ENCODE measurements at regions not wholly inside any gene's neighbourhood (a gene's known extent, or its start where the extent isn't known, plus 50 kb on each side); places are given as distances from the start of the nearest gene placed in this dataset.
A peak's percentile ranks its signal among the peaks of the same experiment; 100 is the strongest.

GRCh38 chr10:62550173-62550572, 176.0 kb downstream of the ZNF365 start:
- DNase-seq (ENCODE audit: low read depth): no peak

- peak; percentile 58 for DNase-seq (ENCODE audit: low read depth)
These were observed 180.5 kb downstream of the ZNF365 start for GRCh38 chr10:62554632-62555199.

GRCh38 chr10:62559481-62560200, 185.5 kb downstream of the ZNF365 start:
- DNase-seq (ENCODE audit: low read depth): no peak

GRCh38 chr10:62560201-62560819, 186.1 kb downstream of the ZNF365 start:
- DNase-seq (ENCODE audit: low read depth): peak; percentile 66

- no peak for DNase-seq (ENCODE audit: low read depth)
These were observed 187.0 kb downstream of the ZNF365 start for GRCh38 chr10:62561151-62561550.

- DNase-seq (ENCODE audit: low read depth): no peak
These were observed 187.9 kb downstream of the ZNF365 start for GRCh38 chr10:62562101-62562500.

- DNase-seq (ENCODE audit: low read depth): no peak
These were observed 188.6 kb downstream of the ZNF365 start for GRCh38 chr10:62562795-62563194.

GRCh38 chr10:62573929-62574328, 199.8 kb downstream of the ZNF365 start:
- DNase-seq (ENCODE audit: low read depth): no peak

- no peak for DNase-seq (ENCODE audit: low read depth)
These were observed 202.9 kb downstream of the ZNF365 start for GRCh38 chr10:62577076-62577475.

- DNase-seq (ENCODE audit: low read depth): peak; percentile 63
These were observed 203.6 kb downstream of the ZNF365 start for GRCh38 chr10:62577666-62578291.

- no peak for DNase-seq (ENCODE audit: low read depth)
These were observed 204.1 kb downstream of the ZNF365 start for GRCh38 chr10:62578301-62578700.

- DNase-seq (ENCODE audit: low read depth): no peak
These were observed 204.7 kb downstream of the ZNF365 start for GRCh38 chr10:62578916-62579315.

GRCh38 chr10:62580396-62580795, 206.2 kb downstream of the ZNF365 start:
- DNase-seq (ENCODE audit: low read depth): no peak

GRCh38 chr10:62581351-62581750, 207.2 kb downstream of the ZNF365 start:
- DNase-seq (ENCODE audit: low read depth): no peak

- DNase-seq (ENCODE audit: low read depth): peak; percentile 73
These were observed 208.0 kb downstream of the ZNF365 start for GRCh38 chr10:62582101-62582705.

- DNase-seq (ENCODE audit: low read depth): peak; percentile 95
These were observed 208.6 kb downstream of the ZNF365 start for GRCh38 chr10:62582804-62583208.

- peak; percentile 98 for DNase-seq (ENCODE audit: low read depth)
These were observed 209.9 kb downstream of the ZNF365 start for GRCh38 chr10:62583876-62584615.

GRCh38 chr10:62584731-62585130, 210.6 kb downstream of the ZNF365 start:
- peak; percentile 61 for DNase-seq (ENCODE audit: low read depth)

GRCh38 chr10:62585211-62585775, 211.1 kb downstream of the ZNF365 start:
- DNase-seq (ENCODE audit: low read depth): no peak

GRCh38 chr10:62587011-62587410, 212.8 kb downstream of the ZNF365 start:
- peak; percentile 51 for DNase-seq (ENCODE audit: low read depth)

GRCh38 chr10:62588116-62588515, 213.9 kb downstream of the ZNF365 start:
- no peak for DNase-seq (ENCODE audit: low read depth)
